Lung (tissue), 11 donors: ENCODE measurements at regions not wholly inside any gene's neighbourhood (a gene's known extent, or its start where the extent isn't known, plus 50 kb on each side); places are given as distances from the start of the nearest gene placed in this dataset.

Source experiments
- ATAC-seq: fragments of 200-7000 bp; cut with Tn5 transposase; one replicate; pipeline ENCODE4 v1.9.1; 2020; ENCODE audit warnings: moderate number of reproducible peaks; ENCODE audit not compliant: insufficient read depth, low FRiP score
- DNase-seq, 3 donors: peaks; one replicate each; pipeline ENCODE4 v3.0.0-alpha.2; 2013 to 2017
- H3K27ac ChIP-seq, 2 donors: one replicate each; pipeline ENCODE4 v1.5.1; 2013; ENCODE audit warnings: mild to moderate bottlenecking in 2 of 2, moderate library complexity in 2 of 2, control low read depth in 1 of 2, inconsistent platforms in 1 of 2, low read depth in 1 of 2, low read length in 1 of 2
- H3K27me3 ChIP-seq, 3 donors: one replicate each; pipeline ENCODE4 v1.5.1; 2013; ENCODE audit warnings: low read length in 2 of 3; ENCODE audit not compliant: control insufficient read depth in 3 of 3, insufficient read depth in 3 of 3
- H3K36me3 ChIP-seq, 4 donors: one replicate each; pipeline ENCODE4 v1.5.1; 2013; ENCODE audit warnings: low read length in 4 of 4, mild to moderate bottlenecking in 1 of 4, moderate library complexity in 1 of 4; ENCODE audit not compliant: control insufficient read depth in 4 of 4, insufficient read depth in 4 of 4
- H3K4me1 ChIP-seq, 5 donors: one replicate each; pipeline ENCODE4 v1.5.1; 2013; ENCODE audit warnings: low read length in 5 of 5, mild to moderate bottlenecking in 2 of 5, moderate library complexity in 1 of 5; ENCODE audit not compliant: control insufficient read depth in 5 of 5, insufficient read depth in 5 of 5
- H3K4me3 ChIP-seq: one replicate; pipeline ENCODE4 v1.5.1; 2013; ENCODE audit warnings: mild to moderate bottlenecking, control low read depth, moderate library complexity
- H3K9ac ChIP-seq, 2 donors: one replicate each; pipeline ENCODE4 v1.5.1; 2013; ENCODE audit warnings: low read length in 2 of 2, control low read depth in 1 of 2; ENCODE audit not compliant: insufficient read depth in 1 of 2
- H3K9me3 ChIP-seq, 4 donors: one replicate each; pipeline ENCODE4 v1.5.1; 2013; ENCODE audit warnings: low read length in 3 of 4, mild to moderate bottlenecking in 1 of 4, moderate library complexity in 1 of 4; ENCODE audit not compliant: control insufficient read depth in 4 of 4, insufficient read depth in 3 of 4
- WGBS, 2 donors: extraction: QIAGEN DNeasy Blood & Tissue Kit; methylation state at CpG; one replicate each; pipeline ENCODE4 v1.1.7; 2013; 5-methylcytosine and 5-hydroxymethylcytosine counted together
- TF ChIP-seq, protein P1 (sequence below): IDR thresholded peaks from 2 replicates; pipeline ENCODE4 v1.5.1; 2012; ENCODE audit warnings: mild to moderate bottlenecking; ENCODE audit errors: control extremely low read depth, extremely low read depth
- donor health status: control.
- donor health status: control.
- donor health status: Bipolar disorder and iron deficiency.
- donor health status: healthy.
- donor health status: DM: yes; HTN: yes; CAD: no.

DNA sequence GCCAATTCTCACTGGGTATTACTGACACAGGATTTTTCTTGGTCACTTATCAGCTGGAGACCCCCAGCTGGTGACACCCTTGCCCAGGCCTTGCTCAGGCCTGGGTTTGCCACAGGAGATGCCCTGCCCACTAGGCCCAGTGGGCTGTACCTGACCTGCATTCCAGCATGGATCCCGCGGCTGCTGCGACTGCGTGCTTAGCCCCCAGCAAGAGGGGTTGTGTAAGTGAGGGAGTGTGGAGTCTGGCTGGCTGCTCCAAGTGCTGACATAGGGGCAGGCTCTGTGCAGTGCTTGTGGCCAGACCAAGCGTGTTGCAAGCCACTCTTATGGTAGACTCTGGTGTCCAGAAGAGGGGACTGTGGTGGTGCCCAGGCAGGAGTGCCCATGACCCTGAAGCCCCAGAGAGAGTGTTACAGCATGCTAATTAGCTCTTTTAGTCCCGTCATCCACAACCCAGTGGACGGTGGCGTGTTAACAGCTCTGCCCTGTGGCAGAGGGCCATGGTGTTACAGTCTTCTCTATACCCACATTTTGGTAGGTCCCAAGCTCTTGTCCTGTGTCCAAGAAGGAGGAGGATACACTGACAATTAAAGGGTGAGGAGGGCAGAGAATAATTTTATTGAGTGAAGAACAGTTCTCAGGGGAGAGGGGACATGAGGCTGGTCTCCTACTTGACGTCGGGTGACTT lies 491.7 kb upstream of the MEIS1 start:
- no peak for ATAC-seq

DNA sequence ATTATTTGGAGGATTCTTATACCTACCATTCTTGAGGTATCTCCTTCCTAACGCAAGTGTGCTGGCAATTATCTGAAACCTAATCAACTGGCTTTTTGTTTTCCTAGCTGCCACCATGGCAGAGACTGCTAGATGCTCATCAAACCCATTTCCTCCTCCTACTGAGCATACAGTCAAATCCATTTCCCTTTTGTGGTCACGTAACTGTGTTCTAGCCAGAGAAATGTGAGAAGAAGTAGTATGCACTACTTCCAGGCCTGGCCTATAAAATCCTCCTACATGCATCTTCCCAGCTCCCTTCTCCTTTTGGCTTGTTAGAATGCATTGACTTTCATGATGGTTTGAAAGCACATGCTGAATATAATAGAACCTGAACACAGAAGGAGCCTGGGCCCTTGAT lies 494.1 kb upstream of the MEIS1 start:
- no peak for ATAC-seq

More for the DNA sequence above, 491.7 kb upstream of the MEIS1 start:
- no peak overlapping the region for H3K9ac ChIP-seq
- DNase-seq: no peak
- H3K36me3 ChIP-seq: no peaks in the 10 kb centered on the region
- no peak overlapping the region for H3K4me3 ChIP-seq
- TF ChIP-seq, protein P1, sequence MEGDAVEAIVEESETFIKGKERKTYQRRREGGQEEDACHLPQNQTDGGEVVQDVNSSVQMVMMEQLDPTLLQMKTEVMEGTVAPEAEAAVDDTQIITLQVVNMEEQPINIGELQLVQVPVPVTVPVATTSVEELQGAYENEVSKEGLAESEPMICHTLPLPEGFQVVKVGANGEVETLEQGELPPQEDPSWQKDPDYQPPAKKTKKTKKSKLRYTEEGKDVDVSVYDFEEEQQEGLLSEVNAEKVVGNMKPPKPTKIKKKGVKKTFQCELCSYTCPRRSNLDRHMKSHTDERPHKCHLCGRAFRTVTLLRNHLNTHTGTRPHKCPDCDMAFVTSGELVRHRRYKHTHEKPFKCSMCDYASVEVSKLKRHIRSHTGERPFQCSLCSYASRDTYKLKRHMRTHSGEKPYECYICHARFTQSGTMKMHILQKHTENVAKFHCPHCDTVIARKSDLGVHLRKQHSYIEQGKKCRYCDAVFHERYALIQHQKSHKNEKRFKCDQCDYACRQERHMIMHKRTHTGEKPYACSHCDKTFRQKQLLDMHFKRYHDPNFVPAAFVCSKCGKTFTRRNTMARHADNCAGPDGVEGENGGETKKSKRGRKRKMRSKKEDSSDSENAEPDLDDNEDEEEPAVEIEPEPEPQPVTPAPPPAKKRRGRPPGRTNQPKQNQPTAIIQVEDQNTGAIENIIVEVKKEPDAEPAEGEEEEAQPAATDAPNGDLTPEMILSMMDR: no peak
- no peak overlapping the region for H3K27ac ChIP-seq
- WGBS, 2 donors: 97 to 98% methylated on average over 10 of the region's 10 CpGs
- H3K4me1 ChIP-seq: no peaks in the 10 kb centered on the region
- no peaks in the 10 kb centered on the region for H3K27me3 ChIP-seq
- H3K9me3 ChIP-seq: peaks cover 0 to 8% (median 4%) of the 10 kb centered on the region in 4 donors

DNA sequence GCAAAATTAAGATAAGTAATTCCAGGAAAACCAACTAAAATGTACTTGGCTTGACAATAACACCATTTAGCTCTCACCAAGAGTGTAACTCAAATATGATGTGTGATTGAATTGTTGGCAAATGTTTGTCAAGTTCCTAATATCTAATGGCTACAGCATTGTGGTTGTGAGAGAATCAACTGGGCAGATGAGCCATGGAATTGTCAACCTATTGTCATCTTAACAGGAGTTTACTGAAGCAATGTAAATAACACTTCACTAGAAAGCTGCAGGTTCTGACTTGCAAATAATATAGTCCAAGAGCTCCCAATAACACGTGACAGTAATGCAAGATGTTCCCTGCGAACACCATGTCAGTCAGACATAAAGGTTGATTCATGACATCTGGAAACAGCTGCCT lies 495.2 kb upstream of the MEIS1 start:
- no peak overlapping the region for H3K4me3 ChIP-seq
- no peaks in the 10 kb centered on the region for H3K27me3 ChIP-seq
- H3K9ac ChIP-seq: no peak overlapping the region
- H3K9me3 ChIP-seq: peaks cover 0 to 8% (median 6%) of the 10 kb centered on the region in 4 donors
- no peak overlapping the region for H3K27ac ChIP-seq
- H3K4me1 ChIP-seq: no peaks in the 10 kb centered on the region
- no peak for ATAC-seq
- TF ChIP-seq, protein P1: no peak
- H3K36me3 ChIP-seq: no peaks in the 10 kb centered on the region
- 66 to 79% methylated on average over 2 of the region's 2 CpGs for WGBS, 2 donors
- DNase-seq: peak in 1 of 3 donors; percentile 18

More for the DNA sequence above, 494.1 kb upstream of the MEIS1 start:
- Histone ChIP-seq H3K9ac (no peak overlapping the region), H3K36me3 (no peaks in the 10 kb centered on the region), H3K27me3 (no peaks in the 10 kb centered on the region), H3K4me3 (no peak overlapping the region), H3K4me1 (no peaks in the 10 kb centered on the region), H3K27ac (no peak overlapping the region), H3K9me3 (peaks cover 0 to 8% (median 6%) of the 10 kb centered on the region in 4 donors)
- TF ChIP-seq, protein P1: no peak
- 44 to 57% methylated on average over 2 of the region's 2 CpGs for WGBS, 2 donors
- DNase-seq: no peak
